ENCODE measurements at regions not wholly inside any gene's neighbourhood (a gene's known extent, or its start where the extent isn't known, plus 50 kb on each side); places are given as distances from the start of the nearest gene placed in this dataset.

- Mint-ChIP-seq H3K36me3 (ENCODE audit: low read depth) (no peaks in the 10 kb centered on the region), H3K27me3 (peaks cover 7% of the 10 kb centered on the region), H3K9me3 (no peaks in the 10 kb centered on the region), H3K4me1 (no peaks in the 10 kb centered on the region), H3K4me3 (no peak overlapping the region), H3K27ac (no peak overlapping the region)
- DNase-seq (no peak), ATAC-seq (no peak)
Observed at GRCh38 chr18:51649796-51650195, 452.3 kb upstream of the MEX3C start.

GRCh38 chr18:51651761-51652160, 454.3 kb upstream of the MEX3C start:
- no peak overlapping the region for H3K27ac Mint-ChIP-seq
- ATAC-seq (no peak), DNase-seq (no peak)
- H3K4me1 Mint-ChIP-seq: no peaks in the 10 kb centered on the region
- H3K9me3 Mint-ChIP-seq: no peaks in the 10 kb centered on the region
- peaks cover 11% of the 10 kb centered on the region for H3K27me3 Mint-ChIP-seq
- H3K4me3 Mint-ChIP-seq: no peak overlapping the region
- no peaks in the 10 kb centered on the region for H3K36me3 Mint-ChIP-seq (ENCODE audit: low read depth)

DNA sequence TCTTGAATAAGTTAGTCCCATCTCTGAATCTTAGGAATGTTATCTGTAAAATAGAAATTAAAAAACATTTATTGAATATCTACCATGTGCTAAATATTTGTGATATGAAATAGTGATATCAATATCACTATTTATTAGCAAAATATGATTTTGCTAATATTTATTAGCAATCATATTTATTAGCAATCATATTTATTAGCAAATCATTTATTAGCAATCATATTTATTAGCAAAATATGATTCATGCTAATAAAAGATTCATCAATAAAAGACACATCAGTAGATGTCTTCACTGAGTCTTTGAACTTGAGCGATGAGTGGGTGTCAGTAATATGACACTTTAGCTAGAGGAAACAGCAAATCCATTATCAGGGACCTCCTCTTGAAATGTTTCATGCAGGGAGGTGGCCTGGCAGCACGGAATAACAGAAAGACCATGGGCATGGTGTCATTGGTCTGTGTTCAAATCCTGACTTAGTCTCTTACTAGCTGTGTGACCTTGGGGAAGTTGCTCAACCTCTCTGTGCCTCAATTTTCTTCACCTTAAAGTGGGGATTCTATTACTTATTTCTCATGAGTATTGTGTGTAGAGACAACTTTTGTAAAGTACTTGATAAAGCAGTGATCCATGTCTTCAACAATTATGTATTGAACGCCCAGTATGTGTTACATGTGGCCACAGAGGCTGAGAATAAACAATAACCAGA, 456.2 kb upstream of the MEX3C start:
- H3K9me3 Mint-ChIP-seq: no peaks in the 10 kb centered on the region
- DNase-seq (no peak), ATAC-seq (no peak)
- no peak overlapping the region for H3K27ac Mint-ChIP-seq
- H3K27me3 Mint-ChIP-seq: peaks cover 14% of the 10 kb centered on the region
- H3K4me3 Mint-ChIP-seq: no peak overlapping the region
- no peaks in the 10 kb centered on the region for H3K36me3 Mint-ChIP-seq (ENCODE audit: low read depth)
- H3K4me1 Mint-ChIP-seq: no peaks in the 10 kb centered on the region

DNA sequence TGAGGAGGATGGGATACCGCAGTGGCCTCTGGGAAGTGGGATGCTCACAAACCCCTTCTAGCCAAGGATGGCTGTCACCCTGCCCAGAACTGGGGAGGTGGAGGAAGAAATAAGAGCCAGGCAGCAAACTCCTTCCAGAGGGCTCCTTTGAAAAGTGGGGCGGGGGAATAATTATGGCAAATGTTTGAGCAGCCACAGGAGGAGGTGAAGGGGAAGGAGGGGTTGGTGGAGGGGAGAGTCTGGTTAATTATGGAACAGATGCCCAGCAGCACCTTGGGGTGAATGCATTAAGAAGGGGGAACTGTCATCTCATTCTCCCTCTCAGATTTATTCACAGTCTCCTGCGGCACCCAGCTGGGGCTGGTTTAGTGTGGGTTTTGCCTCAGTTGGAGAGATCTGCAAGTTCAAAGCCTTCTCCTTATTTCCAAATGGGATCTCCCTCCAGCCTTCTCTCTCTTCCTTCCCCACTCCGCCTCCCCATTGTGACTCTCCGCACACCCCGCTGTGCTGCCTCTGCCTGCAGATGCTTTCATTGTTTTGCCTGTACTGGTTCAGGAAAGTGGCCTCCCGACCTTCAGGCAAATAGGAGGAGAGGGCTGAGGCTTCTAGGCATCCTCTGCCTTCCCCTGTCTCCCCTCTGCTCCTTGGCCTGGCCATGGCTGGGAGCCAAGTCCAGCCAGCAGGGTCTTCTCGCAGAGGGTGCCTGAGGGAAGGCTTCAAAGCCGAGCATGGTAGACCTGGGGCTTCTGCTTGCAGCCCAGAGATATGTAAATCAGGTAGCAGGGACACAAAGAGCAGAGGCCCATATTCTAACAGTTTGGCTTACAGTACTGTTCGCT, 457.2 kb upstream of the MEX3C start:
- no peak overlapping the region for H3K4me3 Mint-ChIP-seq
- H3K27ac Mint-ChIP-seq: no peak overlapping the region
- no peaks in the 10 kb centered on the region for H3K4me1 Mint-ChIP-seq
- H3K27me3 Mint-ChIP-seq: peaks cover 14% of the 10 kb centered on the region
- no peaks in the 10 kb centered on the region for H3K36me3 Mint-ChIP-seq (ENCODE audit: low read depth)
- no peaks in the 10 kb centered on the region for H3K9me3 Mint-ChIP-seq
- ATAC-seq: no peak
- DNase-seq: no peak

GRCh38 chr18:51655327-51655698, 457.8 kb upstream of the MEX3C start:
- no peaks in the 10 kb centered on the region for H3K4me1 Mint-ChIP-seq
- no peaks in the 10 kb centered on the region for H3K9me3 Mint-ChIP-seq
- no peak for ATAC-seq
- DNase-seq: no peak
- peaks cover 14% of the 10 kb centered on the region for H3K27me3 Mint-ChIP-seq
- H3K27ac Mint-ChIP-seq: no peak overlapping the region
- no peak overlapping the region for H3K4me3 Mint-ChIP-seq
- no peaks in the 10 kb centered on the region for H3K36me3 Mint-ChIP-seq (ENCODE audit: low read depth)

GRCh38 chr18:51656249-51656648, 458.8 kb upstream of the MEX3C start:
- Mint-ChIP-seq H3K9me3 (no peaks in the 10 kb centered on the region), H3K4me3 (no peak overlapping the region), H3K27me3 (peaks cover 16% of the 10 kb centered on the region), H3K27ac (no peak overlapping the region), H3K36me3 (ENCODE audit: low read depth) (no peaks in the 10 kb centered on the region), H3K4me1 (no peaks in the 10 kb centered on the region)
- no peak for ATAC-seq
- no peak for DNase-seq

DNA sequence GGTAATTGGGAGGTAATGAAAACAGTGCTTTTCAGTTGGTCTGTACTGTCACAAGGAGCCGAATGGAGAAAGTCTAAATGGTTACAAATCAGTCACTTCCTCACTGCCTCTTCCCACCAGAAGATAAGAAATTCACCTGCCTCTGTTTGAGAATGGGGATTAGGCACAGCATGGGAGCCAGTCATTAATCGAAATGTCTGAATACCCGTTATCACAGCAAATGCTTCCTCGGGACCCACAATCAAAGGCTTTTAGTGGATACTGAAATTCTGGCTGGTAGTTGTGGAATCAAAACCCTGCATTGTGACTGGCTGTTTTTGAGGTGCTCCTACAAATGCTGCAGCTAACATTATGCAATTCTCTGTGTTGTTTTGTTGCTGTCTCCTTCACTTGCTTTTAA, 461.0 kb upstream of the MEX3C start:
- Mint-ChIP-seq H3K27me3 (peaks cover 13% of the 10 kb centered on the region), H3K9me3 (no peaks in the 10 kb centered on the region), H3K36me3 (ENCODE audit: low read depth) (no peaks in the 10 kb centered on the region), H3K4me3 (no peak overlapping the region), H3K27ac (no peak overlapping the region), H3K4me1 (no peaks in the 10 kb centered on the region)
- DNase-seq (no peak), ATAC-seq (no peak)

- DNase-seq: no peak
- Mint-ChIP-seq H3K36me3 (ENCODE audit: low read depth) (no peaks in the 10 kb centered on the region), H3K4me3 (no peak overlapping the region), H3K27me3 (peaks cover 12% of the 10 kb centered on the region), H3K9me3 (no peaks in the 10 kb centered on the region), H3K27ac (no peak overlapping the region), H3K4me1 (no peaks in the 10 kb centered on the region)
- no peak for ATAC-seq
Observed at GRCh38 chr18:51659781-51660180, 462.3 kb upstream of the MEX3C start.

DNA sequence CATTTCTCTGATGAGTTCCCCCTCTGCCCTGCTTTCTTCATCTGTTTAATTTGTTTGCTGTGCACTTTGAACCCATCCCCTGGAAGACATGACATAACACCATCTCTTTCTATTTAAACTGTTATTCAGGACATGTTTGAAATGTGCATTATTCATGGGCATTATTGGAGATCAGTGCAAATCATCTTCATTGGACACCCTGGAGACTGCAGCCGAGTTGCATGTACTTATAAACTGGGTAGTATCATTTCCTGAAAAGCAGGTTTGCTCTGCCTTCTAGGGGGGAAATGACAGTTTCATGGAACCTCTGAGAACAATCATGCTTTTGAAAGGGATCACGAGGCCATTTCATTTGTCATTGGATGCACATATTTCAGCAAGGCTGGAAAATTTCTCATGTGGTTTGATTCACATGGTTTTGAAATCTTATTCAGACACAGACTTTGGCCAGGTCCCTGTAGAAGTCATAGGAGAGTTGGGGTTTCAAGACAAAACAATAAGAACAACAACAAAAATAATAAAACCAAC, 462.8 kb upstream of the MEX3C start:
- ATAC-seq (no peak), DNase-seq (no peak)
- H3K27me3 Mint-ChIP-seq: peaks cover 13% of the 10 kb centered on the region
- H3K4me3 Mint-ChIP-seq: no peak overlapping the region
- H3K36me3 Mint-ChIP-seq (ENCODE audit: low read depth): no peaks in the 10 kb centered on the region
- H3K9me3 Mint-ChIP-seq: no peaks in the 10 kb centered on the region
- H3K4me1 Mint-ChIP-seq: no peaks in the 10 kb centered on the region
- no peak overlapping the region for H3K27ac Mint-ChIP-seq

GRCh38 chr18:51664236-51664635, 466.8 kb upstream of the MEX3C start:
- H3K27me3 Mint-ChIP-seq: peaks cover 26% of the 10 kb centered on the region
- ATAC-seq (no peak), DNase-seq (no peak)
- no peak overlapping the region for H3K4me3 Mint-ChIP-seq
- H3K36me3 Mint-ChIP-seq (ENCODE audit: low read depth): no peaks in the 10 kb centered on the region
- no peaks in the 10 kb centered on the region for H3K4me1 Mint-ChIP-seq
- no peaks in the 10 kb centered on the region for H3K9me3 Mint-ChIP-seq
- no peak overlapping the region for H3K27ac Mint-ChIP-seq

- DNase-seq: no peak
- H3K27ac Mint-ChIP-seq: no peak overlapping the region
- no peaks in the 10 kb centered on the region for H3K9me3 Mint-ChIP-seq
- ATAC-seq: no peak
- H3K27me3 Mint-ChIP-seq: peaks cover 26% of the 10 kb centered on the region
- no peak overlapping the region for H3K4me3 Mint-ChIP-seq
- no peaks in the 10 kb centered on the region for H3K4me1 Mint-ChIP-seq
- no peaks in the 10 kb centered on the region for H3K36me3 Mint-ChIP-seq (ENCODE audit: low read depth)
Observed at GRCh38 chr18:51666763-51667191, 469.3 kb upstream of the MEX3C start.

DNA sequence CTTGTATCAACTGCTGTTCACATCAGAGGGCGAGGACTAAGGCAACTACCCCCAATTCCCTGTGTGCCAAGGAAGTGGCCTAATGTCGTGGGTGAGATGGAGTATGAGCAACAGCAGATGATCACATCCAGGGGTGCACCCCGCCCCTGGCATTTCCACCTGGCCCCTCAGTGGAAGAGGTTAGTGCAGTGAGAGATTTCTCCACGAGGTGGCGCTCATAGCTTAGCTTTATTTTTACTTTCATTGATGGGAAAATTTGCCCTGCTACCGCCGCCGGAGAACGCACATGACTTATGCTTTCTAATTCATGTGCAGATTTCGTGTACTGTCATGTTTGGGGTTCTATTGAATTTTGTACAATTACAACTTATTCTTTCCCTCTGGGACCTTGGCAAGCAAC, 470.6 kb upstream of the MEX3C start:
- Mint-ChIP-seq H3K27me3 (peaks cover 26% of the 10 kb centered on the region), H3K9me3 (no peaks in the 10 kb centered on the region), H3K36me3 (ENCODE audit: low read depth) (no peaks in the 10 kb centered on the region), H3K4me1 (no peaks in the 10 kb centered on the region), H3K27ac (no peak overlapping the region), H3K4me3 (no peak overlapping the region)
- DNase-seq (peak; percentile 52), ATAC-seq (peak; percentile 20)

DNA sequence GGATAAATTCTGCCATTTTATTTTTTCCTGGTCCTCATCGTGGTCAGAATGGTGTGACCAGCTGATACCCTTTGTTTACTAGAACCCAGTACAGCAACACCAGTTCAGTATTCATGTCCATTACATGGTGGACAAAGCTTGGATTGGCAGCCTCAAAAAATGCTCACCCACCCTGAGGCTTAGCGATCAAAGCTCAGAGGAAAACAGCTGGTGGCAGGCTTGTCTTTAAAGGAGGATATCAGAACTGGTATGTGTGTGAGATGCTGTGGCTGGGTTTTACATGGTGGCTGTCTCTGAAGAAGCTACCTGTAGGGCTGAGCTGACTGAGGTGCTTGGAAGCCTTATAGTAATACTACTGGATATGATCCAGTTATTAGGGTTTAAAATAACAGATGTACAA, 471.1 kb upstream of the MEX3C start:
- Mint-ChIP-seq H3K27ac (no peak overlapping the region), H3K27me3 (peaks cover 26% of the 10 kb centered on the region)
- ATAC-seq: no peak

DNA sequence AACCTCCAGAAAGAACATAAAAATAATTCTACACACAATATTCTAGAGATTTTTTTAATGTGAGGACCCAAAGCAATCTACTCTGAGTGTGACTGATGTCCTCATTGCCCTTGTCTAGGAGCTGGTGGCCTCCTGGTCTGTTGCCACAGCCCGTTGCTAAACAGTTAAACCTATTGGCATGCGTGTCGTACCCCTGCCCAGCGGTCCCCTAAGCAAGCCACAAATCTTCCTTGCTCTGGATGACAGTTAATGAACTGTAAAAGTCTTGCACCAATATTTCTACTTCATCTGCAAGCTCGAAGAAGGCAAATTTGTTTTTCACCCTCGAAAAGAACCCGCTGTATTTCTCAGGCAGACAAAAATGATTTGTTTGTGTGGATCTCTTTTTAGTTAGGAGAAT, 489.1 kb upstream of the MEX3C start:
- no peaks in the 10 kb centered on the region for H3K36me3 Mint-ChIP-seq (ENCODE audit: low read depth)
- no peaks in the 10 kb centered on the region for H3K9me3 Mint-ChIP-seq
- ATAC-seq (no peak), DNase-seq (no peak)
- H3K27ac Mint-ChIP-seq: no peak overlapping the region
- H3K27me3 Mint-ChIP-seq: peaks cover 6% of the 10 kb centered on the region
- H3K4me1 Mint-ChIP-seq: no peaks in the 10 kb centered on the region
- H3K4me3 Mint-ChIP-seq: no peak overlapping the region

More for the DNA sequence above, 471.1 kb upstream of the MEX3C start:
- no peak for DNase-seq
- no peaks in the 10 kb centered on the region for H3K36me3 Mint-ChIP-seq (ENCODE audit: low read depth)
- H3K9me3 Mint-ChIP-seq: no peaks in the 10 kb centered on the region
- H3K4me3 Mint-ChIP-seq: no peak overlapping the region
- H3K4me1 Mint-ChIP-seq: no peaks in the 10 kb centered on the region

All from activated naive CD8-positive, alpha-beta T cell treated with anti-CD3 and anti-CD28 coated beads, Interleukin-2, amount 50 U/mL, for 24 hours (primary cell).